Fibroblast of lung (primary cell): ENCODE measurements at regions not wholly inside any gene's neighbourhood (a gene's known extent, or its start where the extent isn't known, plus 50 kb on each side); places are given as distances from the start of the nearest gene placed in this dataset.

Experiments
- DNase-seq, 2 donors: peaks; one replicate each; pipeline versions ENCODE4 v3.0.0 to v3.0.0-alpha.2; 2010; ENCODE audit warnings: low read depth in 2 of 2
- H2AFZ ChIP-seq: 2 replicates; pipeline ENCODE4 v1.5.1; 2012; ENCODE audit warnings: low read length, control low read depth, inconsistent platforms
- H3K27ac ChIP-seq: 2 replicates; pipeline ENCODE4 v1.5.1; 2011; ENCODE audit warnings: low read length, control low read depth; ENCODE audit not compliant: insufficient read depth
- H3K27me3 ChIP-seq: 2 replicates; pipeline ENCODE4 v1.5.1; 2011; ENCODE audit warnings: mild to moderate bottlenecking, low read length; ENCODE audit not compliant: control insufficient read depth, insufficient read depth
- H3K36me3 ChIP-seq: 2 replicates; pipeline ENCODE4 v1.5.1; 2011; ENCODE audit warnings: low read length; ENCODE audit not compliant: control insufficient read depth, insufficient read depth
- H3K4me1 ChIP-seq: 2 replicates; pipeline ENCODE4 v1.5.1; 2011; ENCODE audit warnings: low read length; ENCODE audit not compliant: control insufficient read depth, insufficient read depth; ENCODE audit errors: extremely low read depth
- H3K4me2 ChIP-seq: 2 replicates; pipeline ENCODE4 v1.5.1; 2011; ENCODE audit warnings: low read length, control low read depth; ENCODE audit not compliant: insufficient read depth; ENCODE audit errors: extremely low read depth
- H3K4me3 ChIP-seq, 4 experiments: fragments of 200-600 bp in 1 of 4; sonication (generic) in 1 of 4; replicated peaks in 1 of 4; 2 replicates each; pipeline ENCODE4 v1.5.1; 2011 to 2016; ENCODE audit warnings: low read length in 4 of 4, low read depth in 3 of 4, mild to moderate bottlenecking in 3 of 4, control low read depth in 2 of 4, inconsistent platforms in 1 of 4, mixed read lengths in 1 of 4; ENCODE audit not compliant: insufficient read depth in 1 of 4; ENCODE audit errors: control extremely low read depth in 1 of 4
- H3K79me2 ChIP-seq: 2 replicates; pipeline ENCODE4 v1.5.1; 2012; ENCODE audit warnings: mild to moderate bottlenecking, low read length, inconsistent platforms; ENCODE audit not compliant: control insufficient read depth, insufficient read depth
- H3K9ac ChIP-seq: 2 replicates; pipeline ENCODE4 v1.5.1; 2011; ENCODE audit warnings: mild to moderate bottlenecking, low read length, control low read depth; ENCODE audit not compliant: insufficient read depth
- H3K9me3 ChIP-seq: 2 replicates; pipeline ENCODE4 v1.5.1; 2012; ENCODE audit warnings: low read depth, low read length; ENCODE audit not compliant: control insufficient read depth, insufficient read depth
- H4K20me1 ChIP-seq: 2 replicates; pipeline ENCODE4 v1.5.1; 2011; ENCODE audit warnings: low read length; ENCODE audit not compliant: control insufficient read depth, insufficient read depth; ENCODE audit errors: extremely low read depth
- EZH2 ChIP-seq: IDR thresholded peaks from 2 replicates; pipeline ENCODE4 v1.5.1; 2012; ENCODE audit warnings: low read length, control low read depth, mild to moderate bottlenecking; ENCODE audit errors: missing control alignments
- TF ChIP-seq, protein P1 (sequence below), 2 donors: IDR thresholded peaks in 1 of 2; conservative IDR thresholded peaks in 1 of 2; 1 replicate in 1 of 2; 2 replicates in 1 of 2; pipeline ENCODE4 v1.5.1; 2011 to 2012; ENCODE audit warnings: low read length in 2 of 2, control low read depth in 1 of 2, inconsistent platforms in 1 of 2, low read depth in 1 of 2, mild to moderate bottlenecking in 1 of 2

DNA sequence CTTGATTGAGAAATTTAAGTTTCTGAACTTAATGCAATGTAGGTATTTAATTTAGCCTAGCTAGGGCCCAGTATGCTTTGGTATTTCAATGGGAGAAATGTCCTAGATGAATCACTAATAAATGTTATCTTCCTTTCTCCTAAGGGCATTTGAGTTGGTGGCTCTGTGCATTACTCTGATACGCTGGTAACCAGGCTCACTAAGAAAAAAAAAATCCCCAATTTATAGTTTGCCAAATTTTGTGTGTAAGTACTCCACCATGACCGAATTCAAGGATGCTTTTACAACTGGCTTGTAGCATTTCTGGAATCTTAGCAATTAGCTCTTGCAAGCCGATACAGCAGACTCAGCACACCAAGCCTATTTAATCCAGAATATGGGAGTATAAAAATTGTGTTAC, 94.6 kb upstream of the LPP start:
- no peak for TF ChIP-seq EZH2
- TF ChIP-seq, protein P1, sequence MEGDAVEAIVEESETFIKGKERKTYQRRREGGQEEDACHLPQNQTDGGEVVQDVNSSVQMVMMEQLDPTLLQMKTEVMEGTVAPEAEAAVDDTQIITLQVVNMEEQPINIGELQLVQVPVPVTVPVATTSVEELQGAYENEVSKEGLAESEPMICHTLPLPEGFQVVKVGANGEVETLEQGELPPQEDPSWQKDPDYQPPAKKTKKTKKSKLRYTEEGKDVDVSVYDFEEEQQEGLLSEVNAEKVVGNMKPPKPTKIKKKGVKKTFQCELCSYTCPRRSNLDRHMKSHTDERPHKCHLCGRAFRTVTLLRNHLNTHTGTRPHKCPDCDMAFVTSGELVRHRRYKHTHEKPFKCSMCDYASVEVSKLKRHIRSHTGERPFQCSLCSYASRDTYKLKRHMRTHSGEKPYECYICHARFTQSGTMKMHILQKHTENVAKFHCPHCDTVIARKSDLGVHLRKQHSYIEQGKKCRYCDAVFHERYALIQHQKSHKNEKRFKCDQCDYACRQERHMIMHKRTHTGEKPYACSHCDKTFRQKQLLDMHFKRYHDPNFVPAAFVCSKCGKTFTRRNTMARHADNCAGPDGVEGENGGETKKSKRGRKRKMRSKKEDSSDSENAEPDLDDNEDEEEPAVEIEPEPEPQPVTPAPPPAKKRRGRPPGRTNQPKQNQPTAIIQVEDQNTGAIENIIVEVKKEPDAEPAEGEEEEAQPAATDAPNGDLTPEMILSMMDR (conservative IDR thresholded peaks at IDR 0.05 in 1 of 2, IDR thresholded peaks at IDR 0.05 in 1 of 2; ENCODE audit: low read depth in 1 of 2, low read length in 2 of 2), result no peak
- Histone ChIP-seq H3K4me1 (no peaks in the 10 kb centered on the region), H3K4me2 (no peak overlapping the region), H4K20me1 (no peaks in the 10 kb centered on the region), H3K9ac (no peak overlapping the region), H3K27me3 (no peaks in the 10 kb centered on the region), H2AFZ (no peak overlapping the region), H3K79me2 (no peaks in the 10 kb centered on the region), H3K27ac (no peak overlapping the region), H3K9me3 (no peaks in the 10 kb centered on the region), H3K36me3 (no peaks in the 10 kb centered on the region), H3K4me3 (no peak overlapping the region)
- no peak for DNase-seq

DNA sequence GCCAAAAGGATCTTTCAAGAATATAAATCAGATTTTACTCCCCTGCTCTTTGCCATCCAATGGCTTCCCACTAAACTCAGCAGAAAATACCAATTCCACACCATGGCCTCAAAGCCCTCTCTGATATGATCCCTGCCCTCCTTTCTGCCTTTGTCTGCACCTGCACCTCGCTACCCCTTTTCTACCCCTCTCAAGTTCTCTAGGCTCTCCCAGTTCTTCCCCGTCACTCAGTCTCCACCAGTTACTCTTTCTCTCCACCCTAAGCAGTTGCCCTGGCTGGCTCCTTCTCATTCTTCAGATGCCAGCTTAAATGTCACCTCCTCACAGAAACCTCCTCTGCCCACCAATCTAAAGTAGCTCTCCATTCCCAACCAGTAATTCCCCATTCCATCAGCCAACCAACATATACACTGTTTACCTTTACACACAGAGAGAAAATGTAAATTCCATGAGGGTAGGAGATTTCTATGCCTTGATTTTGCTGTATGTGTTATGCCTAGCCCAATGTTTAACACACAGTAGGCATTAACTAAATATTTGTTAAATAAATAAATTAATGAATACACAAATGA, 93.6 kb upstream of the LPP start:
- no peak overlapping the region for H2AFZ ChIP-seq
- no peak for DNase-seq

DNA sequence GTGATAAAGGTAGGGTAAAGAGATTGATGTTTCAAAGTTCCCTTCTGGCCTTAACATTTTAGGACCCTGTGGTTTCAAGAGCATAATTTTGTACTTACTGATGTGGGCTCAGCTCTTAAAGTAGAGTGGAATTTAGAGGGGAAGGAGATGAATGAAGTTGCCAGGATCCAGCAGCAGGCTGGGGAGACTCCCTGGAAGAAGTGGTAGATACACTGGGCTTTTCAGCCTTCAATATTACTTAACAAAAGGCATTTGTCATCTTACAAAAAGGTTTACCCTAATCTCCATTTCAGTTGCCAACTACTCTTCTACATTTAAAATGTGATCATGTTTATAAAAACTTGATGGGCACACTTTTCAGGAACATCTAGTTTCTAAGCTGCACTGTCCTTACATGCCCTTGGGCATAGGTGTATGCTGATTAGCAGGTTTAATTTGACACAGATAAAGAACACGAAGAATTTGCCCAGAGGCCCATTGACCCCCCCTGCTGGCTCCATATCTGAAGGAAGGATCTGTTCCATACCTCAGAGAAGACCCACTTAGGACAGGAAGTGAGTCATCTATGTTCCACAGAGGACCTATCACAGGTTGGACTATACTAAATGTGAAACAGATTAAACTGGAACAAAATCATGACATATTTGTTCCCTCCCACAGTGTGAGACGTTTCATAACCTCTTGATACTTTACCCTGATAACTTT, 93.0 kb upstream of the LPP start:
- no peaks in the 10 kb centered on the region for H3K79me2 ChIP-seq
- no peaks in the 10 kb centered on the region for H3K27me3 ChIP-seq
- no peak overlapping the region for H3K27ac ChIP-seq
- H4K20me1 ChIP-seq, result no peaks in the 10 kb centered on the region
- no peak overlapping the region for H2AFZ ChIP-seq
- H3K4me2 ChIP-seq, result no peak overlapping the region
- no peak overlapping the region for H3K9ac ChIP-seq
- TF ChIP-seq, protein P1 (conservative IDR thresholded peaks at IDR 0.05 in 1 of 2, IDR thresholded peaks at IDR 0.05 in 1 of 2; ENCODE audit: low read depth in 1 of 2, low read length in 2 of 2), result no peak
- TF ChIP-seq EZH2, result no peak
- H3K9me3 ChIP-seq, result no peaks in the 10 kb centered on the region
- no peak overlapping the region for H3K4me3 ChIP-seq
- H3K36me3 ChIP-seq, result no peaks in the 10 kb centered on the region
- DNase-seq, result peak; percentile 20 to 79
- no peaks in the 10 kb centered on the region for H3K4me1 ChIP-seq

More for the DNA sequence above, 93.6 kb upstream of the LPP start:
- Histone ChIP-seq H3K79me2 (no peaks in the 10 kb centered on the region), H4K20me1 (no peaks in the 10 kb centered on the region), H3K9me3 (no peaks in the 10 kb centered on the region), H3K4me3 (no peak overlapping the region), H3K4me1 (no peaks in the 10 kb centered on the region), H3K36me3 (no peaks in the 10 kb centered on the region), H3K4me2 (no peak overlapping the region), H3K9ac (no peak overlapping the region), H3K27ac (no peak overlapping the region), H3K27me3 (no peaks in the 10 kb centered on the region)
- no peak for TF ChIP-seq EZH2
- TF ChIP-seq, protein P1 (conservative IDR thresholded peaks at IDR 0.05 in 1 of 2, IDR thresholded peaks at IDR 0.05 in 1 of 2; ENCODE audit: low read depth in 1 of 2, low read length in 2 of 2), result no peak
